Astrocyte of the spinal cord (primary cell): ENCODE measurements at regions not wholly inside any gene's neighbourhood (a gene's known extent, or its start where the extent isn't known, plus 50 kb on each side); places are given as distances from the start of the nearest gene placed in this dataset.

ENCODE experiments used
- DNase-seq: peaks from one replicate; pipeline ENCODE4 v3.0.0; 2011; ENCODE audit warnings: low read depth, low spot score
- H3K4me3 ChIP-seq: 2 replicates; pipeline ENCODE4 v1.5.1; 2011; ENCODE audit warnings: low read depth, mild to moderate bottlenecking, low read length, moderate library complexity
- in situ Hi-C: cut with HindIII; loops from 2 replicates; pipeline ENCODE4 v1.10.0; 2017; ENCODE audit warnings: low sequenced_read_pairs
- TF ChIP-seq, protein P1 (sequence below): IDR thresholded peaks from 2 replicates; pipeline ENCODE4 v1.5.1; 2012; ENCODE audit warnings: low read depth, mild to moderate bottlenecking, low read length, inconsistent platforms

DNA sequence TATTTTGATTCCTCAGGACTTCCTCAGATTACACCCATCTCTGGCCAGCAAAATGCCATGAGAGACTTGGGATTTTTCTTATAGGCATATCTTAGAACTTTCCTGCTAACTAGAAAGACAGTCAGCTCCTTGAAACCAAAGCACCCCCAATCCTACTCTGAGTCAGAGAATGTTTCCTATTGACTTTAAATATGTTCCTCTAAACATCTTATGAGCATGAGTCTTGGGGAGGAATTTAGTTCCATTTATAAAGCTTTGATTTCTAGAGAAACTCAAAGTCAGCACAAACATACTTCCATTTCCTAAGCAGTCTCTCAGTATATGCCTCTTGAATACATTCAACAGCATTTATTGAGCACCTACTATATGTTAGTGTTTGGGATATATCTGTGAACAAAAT lies 128.5 kb downstream of the INHBA start:
- no peak overlapping the region for H3K4me3 ChIP-seq
- peak; percentile 15 for DNase-seq
- in situ Hi-C loops = no loop called here
- TF ChIP-seq, protein P1, sequence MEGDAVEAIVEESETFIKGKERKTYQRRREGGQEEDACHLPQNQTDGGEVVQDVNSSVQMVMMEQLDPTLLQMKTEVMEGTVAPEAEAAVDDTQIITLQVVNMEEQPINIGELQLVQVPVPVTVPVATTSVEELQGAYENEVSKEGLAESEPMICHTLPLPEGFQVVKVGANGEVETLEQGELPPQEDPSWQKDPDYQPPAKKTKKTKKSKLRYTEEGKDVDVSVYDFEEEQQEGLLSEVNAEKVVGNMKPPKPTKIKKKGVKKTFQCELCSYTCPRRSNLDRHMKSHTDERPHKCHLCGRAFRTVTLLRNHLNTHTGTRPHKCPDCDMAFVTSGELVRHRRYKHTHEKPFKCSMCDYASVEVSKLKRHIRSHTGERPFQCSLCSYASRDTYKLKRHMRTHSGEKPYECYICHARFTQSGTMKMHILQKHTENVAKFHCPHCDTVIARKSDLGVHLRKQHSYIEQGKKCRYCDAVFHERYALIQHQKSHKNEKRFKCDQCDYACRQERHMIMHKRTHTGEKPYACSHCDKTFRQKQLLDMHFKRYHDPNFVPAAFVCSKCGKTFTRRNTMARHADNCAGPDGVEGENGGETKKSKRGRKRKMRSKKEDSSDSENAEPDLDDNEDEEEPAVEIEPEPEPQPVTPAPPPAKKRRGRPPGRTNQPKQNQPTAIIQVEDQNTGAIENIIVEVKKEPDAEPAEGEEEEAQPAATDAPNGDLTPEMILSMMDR = no peak

DNA sequence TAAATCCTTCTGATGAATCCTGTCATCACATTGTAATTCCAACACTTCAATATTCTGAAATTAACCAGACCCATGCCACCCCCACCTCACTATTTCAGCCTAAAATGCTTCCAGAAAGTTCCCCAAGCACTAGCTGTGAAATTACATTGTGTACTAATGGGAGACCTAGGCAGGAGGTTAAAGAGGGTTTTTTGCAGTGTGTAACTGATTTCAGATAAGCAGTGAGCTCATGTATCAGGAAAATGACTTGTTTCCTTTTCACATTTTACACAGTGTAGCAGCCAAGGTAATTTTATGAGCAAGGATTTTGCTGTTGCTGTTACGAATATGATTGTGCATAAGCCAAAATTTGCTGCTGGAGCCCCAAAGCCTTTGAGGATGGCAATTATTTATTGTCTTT lies 129.0 kb downstream of the INHBA start:
- DNase-seq = no peak
- H3K4me3 ChIP-seq = no peak overlapping the region
- TF ChIP-seq, protein P1 = no peak
- in situ Hi-C loops = no loop called here

DNA sequence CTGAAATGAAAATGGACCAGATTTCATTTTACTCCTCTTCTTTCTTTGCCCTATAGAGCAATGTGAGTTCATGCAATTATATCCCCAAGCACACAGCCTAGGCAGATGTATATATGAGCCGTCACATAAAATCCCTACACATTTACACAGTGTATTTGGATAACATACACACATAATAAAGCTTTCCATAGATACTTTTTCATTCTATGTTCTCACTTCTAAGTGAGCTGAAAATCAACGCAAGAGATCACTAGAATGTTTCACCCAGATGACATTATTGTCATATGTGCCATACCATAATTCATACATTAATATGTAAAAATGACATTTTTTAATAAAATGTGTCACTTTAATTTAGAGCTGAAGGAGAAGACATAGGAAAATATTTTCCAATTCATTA lies 129.4 kb downstream of the INHBA start:
- in situ Hi-C loops = no loop called here
- TF ChIP-seq, protein P1 = no peak
- no peak overlapping the region for H3K4me3 ChIP-seq
- no peak for DNase-seq

DNA sequence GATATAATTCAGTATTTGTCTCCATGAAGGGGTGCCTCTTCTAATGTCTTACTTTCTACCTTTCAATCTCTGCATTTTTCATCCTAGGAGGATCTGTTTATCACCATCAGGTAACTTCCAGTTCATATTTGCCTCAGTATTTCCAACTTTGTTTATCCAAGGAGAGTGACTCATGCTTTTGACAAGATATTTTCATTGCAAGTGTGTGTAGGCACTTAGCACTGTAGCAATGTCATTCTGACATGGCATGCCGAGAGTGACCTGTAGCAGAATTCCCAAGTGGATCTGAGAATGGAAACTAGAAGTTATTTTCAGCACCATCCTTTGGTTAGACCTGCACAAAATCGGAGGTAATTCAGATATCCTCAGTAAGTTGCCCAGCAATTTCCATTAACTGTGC lies 129.9 kb downstream of the INHBA start:
- TF ChIP-seq, protein P1 = no peak
- DNase-seq = peak; percentile 36
- no peak overlapping the region for H3K4me3 ChIP-seq
- in situ Hi-C loops = no loop called here

DNA sequence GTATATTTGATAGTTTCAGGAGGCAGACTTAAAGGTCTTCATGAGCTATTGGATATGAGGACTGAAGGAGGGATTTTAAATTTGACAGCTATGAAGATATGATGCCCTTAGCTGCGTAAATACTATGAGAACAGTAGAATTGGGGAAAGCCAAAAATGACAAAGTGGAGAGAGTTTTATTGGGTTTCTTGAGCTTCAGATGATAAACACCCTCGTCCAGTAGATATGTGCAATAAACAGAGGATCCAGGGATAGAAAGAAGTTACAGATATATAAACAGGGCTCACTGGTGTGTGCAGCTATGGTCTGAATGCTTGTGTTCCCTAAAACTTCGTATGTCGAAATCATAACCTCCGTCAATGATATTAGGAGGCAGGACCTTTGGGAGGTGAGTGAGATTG lies 131.3 kb downstream of the INHBA start:
- in situ Hi-C loops = no loop called here
- TF ChIP-seq, protein P1 = no peak
- DNase-seq = no peak
- H3K4me3 ChIP-seq = no peak overlapping the region

DNA sequence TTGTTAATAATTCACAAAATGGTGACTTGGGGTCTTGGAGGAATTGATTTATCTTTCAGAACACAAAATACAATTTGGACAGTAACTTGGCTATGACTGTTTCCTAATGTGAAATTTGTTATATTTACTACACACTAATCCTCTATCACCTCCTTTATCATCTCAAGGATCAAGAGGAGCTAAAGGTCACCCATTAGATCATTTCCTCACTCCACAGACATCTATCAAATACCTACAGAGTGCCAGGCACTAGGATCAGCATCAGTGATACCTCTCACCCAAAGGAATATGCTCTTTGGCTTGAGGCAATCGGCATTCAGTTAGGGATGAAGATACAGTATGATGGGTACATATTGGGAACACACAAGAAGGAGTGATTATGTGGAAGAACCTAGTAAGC lies 132.1 kb downstream of the INHBA start:
- H3K4me3 ChIP-seq = no peak overlapping the region
- TF ChIP-seq, protein P1 = no peak
- DNase-seq = no peak
- in situ Hi-C loops = no loop called here

DNA sequence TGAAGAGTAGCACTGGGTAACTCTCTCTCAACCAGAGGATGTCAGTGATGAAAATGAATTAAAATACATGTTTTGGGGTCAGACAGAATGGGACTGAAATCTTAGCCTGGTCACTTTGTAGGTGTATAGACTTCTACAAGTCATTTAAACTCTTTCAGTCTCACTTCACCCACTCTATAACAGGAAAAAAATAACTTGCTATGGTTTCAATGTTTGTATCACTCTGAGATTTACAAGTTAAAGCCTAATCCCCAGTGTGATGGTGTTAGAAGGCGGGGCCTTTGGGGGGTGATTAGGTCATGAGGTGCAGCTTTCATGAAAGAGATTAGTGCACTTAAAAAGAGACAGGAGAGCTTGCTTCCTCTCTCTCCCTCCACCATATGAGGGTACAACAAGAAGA lies 134.8 kb downstream of the INHBA start:
- DNase-seq = no peak
- in situ Hi-C loops = no loop called here
- TF ChIP-seq, protein P1 = no peak
- no peak overlapping the region for H3K4me3 ChIP-seq
